Spleen (tissue), 11 donors: ENCODE measurements at regions not wholly inside any gene's neighbourhood (a gene's known extent, or its start where the extent isn't known, plus 50 kb on each side); places are given as distances from the start of the nearest gene placed in this dataset.

Experiments used
- DNase-seq: peaks from one replicate; pipeline ENCODE4 v3.0.0-alpha.2; 2020
- H3K27ac ChIP-seq, 8 donors: fragments of 200-600 bp; sonication (generic) in 7 of 8; 1 replicate in 4 of 8; 2 replicates in 4 of 8; pipeline versions ENCODE4 v1.5.0 to v1.8.0; 2016 to 2021; ENCODE audit warnings: inconsistent platforms in 4 of 8, mild to moderate bottlenecking in 4 of 8, moderate library complexity in 1 of 8
- H3K27me3 ChIP-seq, 7 donors: fragments of 200-600 bp; sonication (generic) in 6 of 7; replicated peaks in 1 of 7; 1 replicate in 4 of 7; 2 replicates in 3 of 7; pipeline versions ENCODE4 v1.5.0 to v1.8.0; 2016 to 2021; ENCODE audit warnings: inconsistent platforms in 3 of 7, mild to moderate bottlenecking in 1 of 7
- H3K36me3 ChIP-seq, 6 donors: fragments of 200-600 bp; sonication (generic) in 5 of 6; 1 replicate in 4 of 6; 2 replicates in 2 of 6; pipeline versions ENCODE4 v1.5.0 to v1.8.0; 2016 to 2021; ENCODE audit warnings: inconsistent platforms in 2 of 6
- H3K4me1 ChIP-seq, 6 donors: fragments of 200-600 bp; sonication (generic) in 5 of 6; 1 replicate in 3 of 6; 2 replicates in 3 of 6; pipeline versions ENCODE4 v1.5.0 to v1.8.0; 2016 to 2021; ENCODE audit warnings: inconsistent platforms in 3 of 6
- H3K4me3 ChIP-seq, 8 donors: fragments of 200-600 bp; sonication (generic) in 7 of 8; 1 replicate in 4 of 8; 2 replicates in 4 of 8; pipeline versions ENCODE4 v1.5.0 to v1.8.0; 2016 to 2021; ENCODE audit warnings: inconsistent platforms in 4 of 8, mild to moderate bottlenecking in 4 of 8, moderate library complexity in 2 of 8
- H3K9me3 ChIP-seq, 8 donors: fragments of 200-600 bp; sonication (generic) in 7 of 8; 1 replicate in 4 of 8; 2 replicates in 4 of 8; pipeline versions ENCODE4 v1.5.0 to v1.8.0; 2016 to 2021; ENCODE audit warnings: inconsistent platforms in 4 of 8
- CTCF ChIP-seq, 11 experiments: fragments of 200-600 bp in 7 of 11; fragments of 450-650 bp in 4 of 11; sonication (generic) in 4 of 11; IDR thresholded peaks in 8 of 11; conservative IDR thresholded peaks in 3 of 11; 1 replicate in 7 of 11; 2 replicates in 4 of 11; pipeline versions ENCODE4 v1.4.0 to v1.8.0; 2016 to 2021; ENCODE audit warnings: antibody characterized with exemption in 11 of 11, inconsistent platforms in 4 of 11, mild to moderate bottlenecking in 1 of 11
- POLR2A ChIP-seq, 3 donors: fragments of 450-650 bp; IDR thresholded peaks; one replicate each; pipeline ENCODE4 v1.5.1; 2017; ENCODE audit warnings: antibody characterized with exemption in 3 of 3, mild to moderate bottlenecking in 1 of 3
- POLR2AphosphoS5 ChIP-seq, 3 donors: sonication (generic); formaldehyde crosslinking; IDR thresholded peaks; one replicate each; pipeline ENCODE4 v1.5.1; 2017; ENCODE audit warnings: antibody characterized with exemption in 3 of 3
- WGBS, 5 donors: extraction: QIAGEN DNeasy Blood & Tissue Kit in 3 of 5; methylation state at CpG; one replicate each; pipeline versions ENCODE4 v1.1.5 to v1.1.7; 2013 to 2018; 5-methylcytosine and 5-hydroxymethylcytosine counted together
- intact Hi-C: fragments of 100-400 bp; cut with DNase I; formaldehyde crosslinking; loops from one replicate; pipeline ENCODE4 v1.15.0; 2023; ENCODE audit warnings: low total_unique reads
- donor health status: healthy with polysubstance abuse.
- donor health status: DM: no; HTN: no; CAD: no; lungs with moderate emphysema.
- donor health status: DM: no; HTN: no; CAD: no.
- donor health status: Bipolar disorder and iron deficiency.
- donor health status: healthy.
- donor health status: DM: no; HTN: no; CAD: no.
- donor health status: DM: yes; HTN: yes; CAD: no.

- WGBS, 5 donors: 67 to 91% (median 80%) methylated on average over 2 of the region's 2 CpGs
These were observed 305.2 kb upstream of the NREP start for GRCh38 chr5:112062181-112062580.

GRCh38 chr5:112061666-112062065 is 304.7 kb upstream of the NREP start:
- 44 to 61% (median 45%) methylated on average over 1 of the region's 1 CpG for WGBS, 5 donors
- intact Hi-C loops: no loop called here

More at GRCh38 chr5:112062181-112062580, 305.2 kb upstream of the NREP start:
- Histone ChIP-seq H3K9me3 (no peaks in the 10 kb centered on the region), H3K27ac (no peak overlapping the region), H3K36me3 (no peaks in the 10 kb centered on the region), H3K27me3 (no peaks in the 10 kb centered on the region), H3K4me1 (no peaks in the 10 kb centered on the region), H3K4me3 (no peak overlapping the region)
- TF ChIP-seq POLR2AphosphoS5 (IDR thresholded peaks at IDR 0.05): no peak
- no peak for TF ChIP-seq CTCF (IDR thresholded peaks at IDR 0.05 in 8 of 11, conservative IDR thresholded peaks at IDR 0.05 in 3 of 11)
- no peak for TF ChIP-seq POLR2A (IDR thresholded peaks at IDR 0.05)
- DNase-seq: no peak
- intact Hi-C loops: no loop called here

GRCh38 chr5:112059579-112060135 is 302.7 kb upstream of the NREP start:
- Histone ChIP-seq H3K36me3 (no peaks in the 10 kb centered on the region), H3K9me3 (peaks cover 0 to 20% (median 18%) of the 10 kb centered on the region in 8 donors), H3K4me1 (no peaks in the 10 kb centered on the region), H3K27ac (no peak overlapping the region), H3K4me3 (no peak overlapping the region), H3K27me3 (no peaks in the 10 kb centered on the region)
- no peak for TF ChIP-seq POLR2AphosphoS5 (IDR thresholded peaks at IDR 0.05)
- no peak for TF ChIP-seq CTCF (IDR thresholded peaks at IDR 0.05 in 8 of 11, conservative IDR thresholded peaks at IDR 0.05 in 3 of 11)
- no peak for TF ChIP-seq POLR2A (IDR thresholded peaks at IDR 0.05)
- no peak for DNase-seq
- intact Hi-C loops: no loop called here
- WGBS, 5 donors: 52 to 79% (median 68%) methylated on average over 3 of the region's 3 CpGs

More at GRCh38 chr5:112061666-112062065, 304.7 kb upstream of the NREP start:
- H3K4me1 ChIP-seq: no peaks in the 10 kb centered on the region
- H3K4me3 ChIP-seq: no peak overlapping the region
- no peaks in the 10 kb centered on the region for H3K27me3 ChIP-seq
- H3K9me3 ChIP-seq: peaks cover 0 to 3% (median 0%) of the 10 kb centered on the region in 8 donors
- no peak for DNase-seq
- no peaks in the 10 kb centered on the region for H3K36me3 ChIP-seq
- no peak overlapping the region for H3K27ac ChIP-seq
- TF ChIP-seq POLR2AphosphoS5 (IDR thresholded peaks at IDR 0.05): no peak
- TF ChIP-seq POLR2A (IDR thresholded peaks at IDR 0.05): no peak

GRCh38 chr5:112049738-112050137 is 292.7 kb upstream of the NREP start:
- Histone ChIP-seq H3K4me1 (no peaks in the 10 kb centered on the region), H3K9me3 (peaks cover 0 to 28% (median 8%) of the 10 kb centered on the region in 8 donors), H3K4me3 (no peak overlapping the region), H3K36me3 (no peaks in the 10 kb centered on the region), H3K27me3 (no peaks in the 10 kb centered on the region), H3K27ac (no peak overlapping the region)
- intact Hi-C loops: no loop called here
- no peak for TF ChIP-seq POLR2A (IDR thresholded peaks at IDR 0.05)
- no peak for TF ChIP-seq CTCF (IDR thresholded peaks at IDR 0.05 in 8 of 11, conservative IDR thresholded peaks at IDR 0.05 in 3 of 11)
- no peak for TF ChIP-seq POLR2AphosphoS5 (IDR thresholded peaks at IDR 0.05)
- WGBS, 5 donors: 68 to 78% (median 74%) methylated on average over 3 of the region's 3 CpGs
- DNase-seq: no peak
